ENCODE measurements at regions not wholly inside any gene's neighbourhood (a gene's known extent, or its start where the extent isn't known, plus 50 kb on each side); places are given as distances from the start of the nearest gene placed in this dataset.
A peak's percentile ranks its signal among the peaks of the same experiment; 100 is the strongest.

DNA sequence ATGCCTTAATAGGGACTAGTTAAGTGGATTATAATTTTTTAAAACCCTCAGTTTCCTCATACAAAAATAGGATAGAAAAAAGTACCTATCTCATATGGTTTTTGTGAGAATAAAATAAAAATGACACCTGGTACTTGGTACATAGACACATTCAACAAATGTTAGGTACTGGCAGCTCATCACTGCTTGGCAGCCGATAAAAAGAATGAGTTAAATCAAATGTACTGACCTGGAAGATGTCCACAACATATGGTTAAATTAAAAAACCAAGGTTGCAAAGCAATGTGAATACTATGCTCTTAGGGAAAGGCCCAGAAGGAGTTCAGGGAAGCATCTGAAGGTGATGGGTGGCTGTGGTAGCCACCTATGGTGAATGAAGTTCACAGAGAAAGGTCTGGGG is 64.9 kb upstream of the SMYD2 start:
- H3K23ac ChIP-seq (ENCODE audit: low read length), result no peak overlapping the region
- H2BK120ac ChIP-seq (ENCODE audit: insufficient read depth, low read length, poor library complexity), result peak overlapping the region; percentile 98
- peak in 1 of 2 donors; percentile 36 for DNase-seq
- H3K9me3 ChIP-seq (ENCODE audit: insufficient read depth, low read depth, low read length), result no peaks in the 10 kb centered on the region
- peak overlapping the region; percentile 98 for H2AK5ac ChIP-seq (ENCODE audit: low read length)
- H4K91ac ChIP-seq (ENCODE audit: low read depth, low read length), result peak overlapping the region; percentile 99
- peak overlapping the region; percentile 93 for H3K14ac ChIP-seq (ENCODE audit: low read length)
- H2BK12ac ChIP-seq (ENCODE audit: low read length), result peak overlapping the region; percentile 99
- peak overlapping the region; percentile 95 for H3K27ac ChIP-seq (ENCODE audit: low read depth, low read length)
- no peaks in the 10 kb centered on the region for H3K36me3 ChIP-seq (ENCODE audit: control insufficient read depth in 1 of 2, insufficient read depth in 2 of 2, low read length in 2 of 2)
- WGBS (ENCODE audit: extremely low coverage, insufficient coverage, insufficient read length), result no CpG with 5 or more reads among the region's 1 CpG
- H2BK5ac ChIP-seq (ENCODE audit: low read depth, low read length, poor library complexity), result peak overlapping the region; percentile 97
- H4K8ac ChIP-seq (ENCODE audit: low read depth, low read length), result peak overlapping the region; percentile 74
- H4K12ac ChIP-seq (ENCODE audit: low read depth, low read length), result no peak overlapping the region
- H3K4me1 ChIP-seq (ENCODE audit: control insufficient read depth in 1 of 2, insufficient read depth in 2 of 2, low read length in 2 of 2), result peaks cover 17 to 27% of the 10 kb centered on the region in 2 experiments
- no peaks in the 10 kb centered on the region for H3K27me3 ChIP-seq (ENCODE audit: insufficient read depth, low read length)
- H3K4ac ChIP-seq (ENCODE audit: low read depth, low read length), result no peak overlapping the region
- H3K79me1 ChIP-seq (ENCODE audit: low read length), result peaks cover 37% of the 10 kb centered on the region
- H3K9ac ChIP-seq (ENCODE audit: low read length), result no peak overlapping the region
- peaks cover 7% of the 10 kb centered on the region for H3K79me2 ChIP-seq (ENCODE audit: control insufficient read depth, insufficient read depth, low read length, poor library complexity)
- peak overlapping the region; percentile 91 for H3K18ac ChIP-seq (ENCODE audit: low read length)
- no peak overlapping the region for H3K4me3 ChIP-seq (ENCODE audit: low read depth, low read length)
- no peak overlapping the region for H2AFZ ChIP-seq (ENCODE audit: insufficient read depth, low read length, poor library complexity)
- no peak overlapping the region for H3K4me2 ChIP-seq (ENCODE audit: low read length)

DNA sequence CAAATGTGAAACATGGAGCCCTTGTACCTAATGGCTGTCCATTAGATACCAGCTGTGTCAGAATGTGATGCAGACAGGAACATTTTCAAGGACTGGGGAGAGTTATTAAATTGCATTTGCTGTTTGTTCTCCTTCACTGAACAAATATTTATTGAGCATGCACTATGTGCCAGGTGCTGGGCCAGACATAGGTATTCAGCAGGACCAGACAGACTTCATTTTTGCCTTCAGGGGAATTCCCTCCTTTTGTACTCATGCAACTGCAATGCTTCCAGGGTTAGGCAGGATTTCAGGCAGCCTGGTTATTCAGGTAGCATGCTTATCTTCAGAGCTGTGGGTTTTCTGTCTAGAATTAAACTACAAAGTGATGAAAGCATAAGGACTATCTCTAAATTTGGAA is 64.2 kb upstream of the SMYD2 start:
- Histone ChIP-seq H3K4me2 (ENCODE audit: low read length) (no peak overlapping the region), H2BK120ac (ENCODE audit: insufficient read depth, low read length, poor library complexity) (peak overlapping the region; percentile 98), H3K4me3 (ENCODE audit: low read depth, low read length) (no peak overlapping the region), H3K14ac (ENCODE audit: low read length) (no peak overlapping the region), H3K4me1 (ENCODE audit: control insufficient read depth in 1 of 2, insufficient read depth in 2 of 2, low read length in 2 of 2) (peaks cover 17 to 27% of the 10 kb centered on the region in 2 experiments), H4K12ac (ENCODE audit: low read depth, low read length) (no peak overlapping the region), H3K79me1 (ENCODE audit: low read length) (peaks cover 34% of the 10 kb centered on the region), H2BK5ac (ENCODE audit: low read depth, low read length, poor library complexity) (peak overlapping the region; percentile 97), H3K27ac (ENCODE audit: low read depth, low read length) (peak overlapping the region; percentile 97), H3K79me2 (ENCODE audit: control insufficient read depth, insufficient read depth, low read length, poor library complexity) (peaks cover 7% of the 10 kb centered on the region), H3K36me3 (ENCODE audit: control insufficient read depth in 1 of 2, insufficient read depth in 2 of 2, low read length in 2 of 2) (no peaks in the 10 kb centered on the region), H2BK12ac (ENCODE audit: low read length) (no peak overlapping the region), H3K9ac (ENCODE audit: low read length) (no peak overlapping the region), H3K23ac (ENCODE audit: low read length) (no peak overlapping the region), H2AFZ (ENCODE audit: insufficient read depth, low read length, poor library complexity) (no peak overlapping the region), H4K91ac (ENCODE audit: low read depth, low read length) (no peak overlapping the region), H3K18ac (ENCODE audit: low read length) (no peak overlapping the region), H3K4ac (ENCODE audit: low read depth, low read length) (no peak overlapping the region), H4K8ac (ENCODE audit: low read depth, low read length) (no peak overlapping the region), H3K9me3 (ENCODE audit: insufficient read depth, low read depth, low read length) (no peaks in the 10 kb centered on the region), H2AK5ac (ENCODE audit: low read length) (no peak overlapping the region), H3K27me3 (ENCODE audit: insufficient read depth, low read length) (no peaks in the 10 kb centered on the region)
- peak; percentile 95 to 99 for DNase-seq

DNA sequence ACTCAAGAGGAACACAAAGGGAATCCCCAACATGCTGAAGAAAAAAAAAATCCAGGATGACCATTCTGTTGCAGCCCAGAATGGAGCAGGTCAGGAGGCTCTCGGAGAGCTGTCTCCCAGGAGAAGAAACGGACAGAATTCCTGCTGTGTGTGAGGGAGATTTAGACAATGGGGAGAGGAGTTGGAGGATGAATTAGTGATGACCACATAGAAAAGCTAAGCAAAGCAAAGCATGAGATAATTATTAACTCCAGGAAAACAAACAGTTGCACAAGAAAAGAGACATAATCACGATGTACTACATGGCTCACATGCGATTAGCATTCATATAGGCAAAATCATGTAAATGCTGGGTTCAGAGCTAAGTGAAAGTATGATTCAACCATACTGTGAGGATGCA is 61.1 kb upstream of the SMYD2 start:
- no peak overlapping the region for H3K4me3 ChIP-seq (ENCODE audit: low read depth, low read length)
- no peaks in the 10 kb centered on the region for H3K27me3 ChIP-seq (ENCODE audit: insufficient read depth, low read length)
- no peak overlapping the region for H4K91ac ChIP-seq (ENCODE audit: low read depth, low read length)
- peak in 1 of 2 donors; percentile 10 for DNase-seq
- peak overlapping the region; percentile 71 for H3K14ac ChIP-seq (ENCODE audit: low read length)
- H3K27ac ChIP-seq (ENCODE audit: low read depth, low read length), result no peak overlapping the region
- H3K4ac ChIP-seq (ENCODE audit: low read depth, low read length), result no peak overlapping the region
- H3K4me2 ChIP-seq (ENCODE audit: low read length), result no peak overlapping the region
- H3K4me1 ChIP-seq (ENCODE audit: control insufficient read depth in 1 of 2, insufficient read depth in 2 of 2, low read length in 2 of 2), result peaks cover 17 to 24% of the 10 kb centered on the region in 2 experiments
- peaks cover 25% of the 10 kb centered on the region for H3K79me1 ChIP-seq (ENCODE audit: low read length)
- H2BK12ac ChIP-seq (ENCODE audit: low read length), result peak overlapping the region; percentile 61
- H3K79me2 ChIP-seq (ENCODE audit: control insufficient read depth, insufficient read depth, low read length, poor library complexity), result peaks cover 5% of the 10 kb centered on the region
- no CpG with 5 or more reads among the region's 4 CpGs for WGBS (ENCODE audit: extremely low coverage, insufficient coverage, insufficient read length)
- peak overlapping the region; percentile 61 for H2BK120ac ChIP-seq (ENCODE audit: insufficient read depth, low read length, poor library complexity)
- H3K23ac ChIP-seq (ENCODE audit: low read length), result no peak overlapping the region
- no peaks in the 10 kb centered on the region for H3K36me3 ChIP-seq (ENCODE audit: control insufficient read depth in 1 of 2, insufficient read depth in 2 of 2, low read length in 2 of 2)
- H3K9me3 ChIP-seq (ENCODE audit: insufficient read depth, low read depth, low read length), result peaks cover 2% of the 10 kb centered on the region
- no peak overlapping the region for H2AK5ac ChIP-seq (ENCODE audit: low read length)
- no peak overlapping the region for H3K18ac ChIP-seq (ENCODE audit: low read length)
- H2BK5ac ChIP-seq (ENCODE audit: low read depth, low read length, poor library complexity), result no peak overlapping the region
- H4K8ac ChIP-seq (ENCODE audit: low read depth, low read length), result no peak overlapping the region
- no peak overlapping the region for H4K12ac ChIP-seq (ENCODE audit: low read depth, low read length)
- no peak overlapping the region for H2AFZ ChIP-seq (ENCODE audit: insufficient read depth, low read length, poor library complexity)
- no peak overlapping the region for H3K9ac ChIP-seq (ENCODE audit: low read length)

DNA sequence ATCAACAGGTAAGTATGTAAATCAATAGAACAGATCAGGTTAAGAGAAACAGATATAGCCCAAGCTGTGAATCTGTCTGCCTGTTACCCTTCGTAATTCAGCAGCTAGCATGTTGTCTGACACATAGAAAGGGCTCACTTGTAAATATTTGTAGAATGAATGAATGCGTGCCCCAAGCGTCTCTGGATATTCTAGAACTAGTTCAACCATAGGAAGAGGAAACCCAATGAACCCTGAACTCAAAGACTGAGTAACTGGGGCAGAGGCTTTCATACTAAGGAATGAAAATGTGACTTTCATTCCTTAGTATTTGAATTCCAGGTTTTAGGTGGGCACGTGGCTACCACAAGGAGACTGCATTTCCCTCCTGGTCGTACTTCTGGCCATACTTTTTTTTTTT is 60.1 kb upstream of the SMYD2 start:
- WGBS (ENCODE audit: extremely low coverage, insufficient coverage, insufficient read length), result no CpG with 5 or more reads among the region's 5 CpGs
- H3K14ac ChIP-seq (ENCODE audit: low read length), result no peak overlapping the region
- H3K27me3 ChIP-seq (ENCODE audit: insufficient read depth, low read length), result no peaks in the 10 kb centered on the region
- H3K79me1 ChIP-seq (ENCODE audit: low read length), result peaks cover 18% of the 10 kb centered on the region
- H3K4me3 ChIP-seq (ENCODE audit: low read depth, low read length), result no peak overlapping the region
- no peak overlapping the region for H3K4me2 ChIP-seq (ENCODE audit: low read length)
- peak; percentile 14 to 66 for DNase-seq
- no peak overlapping the region for H3K23ac ChIP-seq (ENCODE audit: low read length)
- no peaks in the 10 kb centered on the region for H3K36me3 ChIP-seq (ENCODE audit: control insufficient read depth in 1 of 2, insufficient read depth in 2 of 2, low read length in 2 of 2)
- no peak overlapping the region for H4K12ac ChIP-seq (ENCODE audit: low read depth, low read length)
- no peak overlapping the region for H2BK5ac ChIP-seq (ENCODE audit: low read depth, low read length, poor library complexity)
- H3K79me2 ChIP-seq (ENCODE audit: control insufficient read depth, insufficient read depth, low read length, poor library complexity), result peaks cover 5% of the 10 kb centered on the region
- no peak overlapping the region for H2BK120ac ChIP-seq (ENCODE audit: insufficient read depth, low read length, poor library complexity)
- H3K9ac ChIP-seq (ENCODE audit: low read length), result no peak overlapping the region
- H3K27ac ChIP-seq (ENCODE audit: low read depth, low read length), result no peak overlapping the region
- no peak overlapping the region for H4K8ac ChIP-seq (ENCODE audit: low read depth, low read length)
- H2BK12ac ChIP-seq (ENCODE audit: low read length), result no peak overlapping the region
- no peak overlapping the region for H4K91ac ChIP-seq (ENCODE audit: low read depth, low read length)
- H2AK5ac ChIP-seq (ENCODE audit: low read length), result no peak overlapping the region
- H3K9me3 ChIP-seq (ENCODE audit: insufficient read depth, low read depth, low read length), result peaks cover 2% of the 10 kb centered on the region
- no peak overlapping the region for H3K18ac ChIP-seq (ENCODE audit: low read length)
- H3K4me1 ChIP-seq (ENCODE audit: control insufficient read depth in 1 of 2, insufficient read depth in 2 of 2, low read length in 2 of 2), result peaks cover 13 to 18% of the 10 kb centered on the region in 2 experiments
- no peak overlapping the region for H3K4ac ChIP-seq (ENCODE audit: low read depth, low read length)
- no peak overlapping the region for H2AFZ ChIP-seq (ENCODE audit: insufficient read depth, low read length, poor library complexity)

All from trophoblast cell (in vitro differentiated cells and primary cell).